ENCODE measurements at regions not wholly inside any gene's neighbourhood (a gene's known extent, or its start where the extent isn't known, plus 50 kb on each side); places are given as distances from the start of the nearest gene placed in this dataset.

DNA sequence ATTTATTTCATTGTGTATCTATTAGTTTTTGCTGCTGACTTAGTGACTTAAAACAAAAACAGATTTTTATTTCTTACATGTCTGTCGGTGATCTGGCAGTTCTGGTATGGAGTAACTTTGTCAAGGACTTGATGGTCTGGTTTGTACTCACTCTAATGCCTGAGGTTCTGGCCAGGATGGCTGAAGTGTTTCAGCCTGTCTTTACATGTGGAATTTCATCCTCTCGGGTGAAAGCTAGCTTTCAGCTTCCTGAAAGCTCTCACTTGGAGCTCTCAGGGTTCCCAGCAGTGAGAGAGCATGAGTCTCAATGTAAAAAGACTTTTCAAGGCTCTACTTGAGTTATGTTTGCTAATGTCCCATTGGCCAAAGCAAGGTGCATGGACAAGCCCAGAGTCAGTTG, 216.4 kb downstream of the NR4A2 start:
- no peak for DNase-seq (ENCODE audit: low spot score)
- Mint-ChIP-seq H3K4me3 (ENCODE audit: unreplicated experiment) (no peak overlapping the region), H3K27me3 (ENCODE audit: low read depth) (no peaks in the 10 kb centered on the region), H3K4me1 (ENCODE audit: low read depth) (no peaks in the 10 kb centered on the region), H3K36me3 (ENCODE audit: low read depth) (no peaks in the 10 kb centered on the region), H3K9me3 (ENCODE audit: low read depth) (peaks cover 7% of the 10 kb centered on the region), H3K27ac (ENCODE audit: unreplicated experiment) (no peak overlapping the region)
- TF ChIP-seq, protein P1, sequence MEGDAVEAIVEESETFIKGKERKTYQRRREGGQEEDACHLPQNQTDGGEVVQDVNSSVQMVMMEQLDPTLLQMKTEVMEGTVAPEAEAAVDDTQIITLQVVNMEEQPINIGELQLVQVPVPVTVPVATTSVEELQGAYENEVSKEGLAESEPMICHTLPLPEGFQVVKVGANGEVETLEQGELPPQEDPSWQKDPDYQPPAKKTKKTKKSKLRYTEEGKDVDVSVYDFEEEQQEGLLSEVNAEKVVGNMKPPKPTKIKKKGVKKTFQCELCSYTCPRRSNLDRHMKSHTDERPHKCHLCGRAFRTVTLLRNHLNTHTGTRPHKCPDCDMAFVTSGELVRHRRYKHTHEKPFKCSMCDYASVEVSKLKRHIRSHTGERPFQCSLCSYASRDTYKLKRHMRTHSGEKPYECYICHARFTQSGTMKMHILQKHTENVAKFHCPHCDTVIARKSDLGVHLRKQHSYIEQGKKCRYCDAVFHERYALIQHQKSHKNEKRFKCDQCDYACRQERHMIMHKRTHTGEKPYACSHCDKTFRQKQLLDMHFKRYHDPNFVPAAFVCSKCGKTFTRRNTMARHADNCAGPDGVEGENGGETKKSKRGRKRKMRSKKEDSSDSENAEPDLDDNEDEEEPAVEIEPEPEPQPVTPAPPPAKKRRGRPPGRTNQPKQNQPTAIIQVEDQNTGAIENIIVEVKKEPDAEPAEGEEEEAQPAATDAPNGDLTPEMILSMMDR (IDR thresholded peaks at IDR 0.05), result no peak

DNA sequence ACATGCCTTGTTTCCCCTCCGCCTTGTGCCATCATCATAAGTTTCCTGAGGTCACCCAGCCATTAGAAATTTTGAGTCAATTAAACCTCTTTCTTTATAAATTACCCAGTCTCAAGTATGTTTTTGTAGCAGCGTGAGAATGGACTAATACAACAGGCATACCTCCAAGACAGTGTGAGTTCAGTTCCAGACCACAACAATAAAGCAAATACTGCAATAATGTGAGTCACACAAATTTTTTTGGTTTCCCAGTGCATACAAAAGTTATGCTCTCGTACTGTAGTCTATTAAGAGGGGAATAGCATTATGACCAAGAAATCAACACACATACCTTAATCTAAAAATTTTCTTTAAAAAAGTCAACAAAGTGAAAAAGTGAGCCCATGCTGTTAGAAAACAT, 217.2 kb downstream of the NR4A2 start:
- H3K9me3 Mint-ChIP-seq (ENCODE audit: low read depth), result peaks cover 3% of the 10 kb centered on the region
- H3K27me3 Mint-ChIP-seq (ENCODE audit: low read depth), result no peaks in the 10 kb centered on the region
- H3K4me1 Mint-ChIP-seq (ENCODE audit: low read depth), result no peaks in the 10 kb centered on the region
- H3K36me3 Mint-ChIP-seq (ENCODE audit: low read depth), result no peaks in the 10 kb centered on the region
- no peak overlapping the region for H3K27ac Mint-ChIP-seq (ENCODE audit: unreplicated experiment)
- no peak for DNase-seq (ENCODE audit: low spot score)
- TF ChIP-seq, protein P1 (IDR thresholded peaks at IDR 0.05), result no peak
- no peak overlapping the region for H3K4me3 Mint-ChIP-seq (ENCODE audit: unreplicated experiment)

DNA sequence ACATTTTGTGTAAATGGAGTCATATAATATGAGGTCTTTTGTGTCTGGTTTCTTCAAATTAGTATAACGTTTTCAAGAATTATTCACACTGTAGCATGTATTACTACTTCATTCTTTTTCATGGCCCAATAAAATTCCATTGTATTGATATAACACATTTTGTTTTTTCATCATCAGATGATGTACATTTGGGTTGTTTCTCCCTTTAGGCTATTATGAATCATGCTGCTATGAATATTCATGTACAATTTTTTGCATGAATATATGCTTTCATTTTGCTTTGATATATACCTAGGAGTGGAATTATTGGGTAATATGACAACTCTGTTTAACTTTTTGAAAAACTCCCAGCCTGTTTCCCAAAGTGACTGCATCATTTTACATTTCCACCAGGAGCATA, 220.2 kb downstream of the NR4A2 start:
- Mint-ChIP-seq H3K4me3 (ENCODE audit: unreplicated experiment) (no peak overlapping the region), H3K27me3 (ENCODE audit: low read depth) (no peaks in the 10 kb centered on the region), H3K36me3 (ENCODE audit: low read depth) (no peaks in the 10 kb centered on the region), H3K27ac (ENCODE audit: unreplicated experiment) (no peak overlapping the region), H3K4me1 (ENCODE audit: low read depth) (no peaks in the 10 kb centered on the region), H3K9me3 (ENCODE audit: low read depth) (peaks cover 3% of the 10 kb centered on the region)
- DNase-seq (ENCODE audit: low spot score), result no peak
- TF ChIP-seq, protein P1 (IDR thresholded peaks at IDR 0.05), result no peak

DNA sequence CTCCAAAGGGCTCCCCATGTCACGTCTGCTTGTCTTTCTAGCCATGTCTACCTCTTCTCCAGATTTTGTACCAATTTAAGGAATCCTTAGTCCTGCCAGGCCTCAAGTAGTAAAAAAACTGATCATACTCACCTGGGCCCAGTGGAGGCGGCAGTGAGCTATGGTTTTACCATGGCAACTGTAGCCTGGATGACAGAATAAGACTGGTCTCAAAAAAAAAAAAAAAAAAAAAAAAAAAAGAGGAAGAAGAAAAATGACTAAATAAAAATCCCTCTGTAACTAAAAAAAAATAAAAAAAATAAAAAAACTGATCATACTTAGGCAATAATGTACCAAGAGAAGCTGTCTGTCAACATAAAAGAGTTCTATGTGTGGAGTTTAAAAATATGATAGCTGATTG, 221.6 kb downstream of the NR4A2 start:
- no peaks in the 10 kb centered on the region for H3K27me3 Mint-ChIP-seq (ENCODE audit: low read depth)

DNA sequence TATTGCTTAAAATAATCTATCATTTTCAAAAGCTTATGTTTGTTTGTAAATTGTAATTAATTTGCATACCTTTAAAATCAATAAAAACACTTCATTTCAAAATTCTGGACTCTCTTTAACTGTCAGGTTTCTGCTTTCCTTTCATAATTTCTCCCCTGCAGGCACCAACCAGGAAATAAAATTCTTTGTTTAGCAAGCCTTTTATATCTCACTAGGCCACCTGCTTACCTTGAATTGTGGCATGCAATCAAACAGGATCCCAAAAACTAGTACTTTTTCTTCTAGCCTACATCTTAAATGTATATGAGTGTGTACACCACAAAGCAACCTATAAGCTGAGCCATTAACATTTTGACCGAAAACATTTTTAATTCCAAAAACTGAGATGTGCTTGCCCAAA, 233.1 kb downstream of the NR4A2 start:
- Mint-ChIP-seq H3K27ac (ENCODE audit: unreplicated experiment) (no peak overlapping the region), H3K9me3 (ENCODE audit: low read depth) (no peaks in the 10 kb centered on the region), H3K36me3 (ENCODE audit: low read depth) (peaks cover 2% of the 10 kb centered on the region), H3K4me1 (ENCODE audit: low read depth) (no peaks in the 10 kb centered on the region), H3K4me3 (ENCODE audit: unreplicated experiment) (no peak overlapping the region), H3K27me3 (ENCODE audit: low read depth) (no peaks in the 10 kb centered on the region)
- TF ChIP-seq, protein P1 (IDR thresholded peaks at IDR 0.05), result no peak
- DNase-seq (ENCODE audit: low spot score), result no peak

More for the DNA sequence above, 221.6 kb downstream of the NR4A2 start:
- no peak overlapping the region for H3K27ac Mint-ChIP-seq (ENCODE audit: unreplicated experiment)
- H3K36me3 Mint-ChIP-seq (ENCODE audit: low read depth), result no peaks in the 10 kb centered on the region
- H3K4me1 Mint-ChIP-seq (ENCODE audit: low read depth), result no peaks in the 10 kb centered on the region
- H3K9me3 Mint-ChIP-seq (ENCODE audit: low read depth), result peaks cover 10% of the 10 kb centered on the region
- no peak overlapping the region for H3K4me3 Mint-ChIP-seq (ENCODE audit: unreplicated experiment)
- DNase-seq (ENCODE audit: low spot score), result no peak
- TF ChIP-seq, protein P1 (IDR thresholded peaks at IDR 0.05), result no peak

Measured in chondrocyte (in vitro differentiated cells).